ENCODE measurements at regions not wholly inside any gene's neighbourhood (a gene's known extent, or its start where the extent isn't known, plus 50 kb on each side); places are given as distances from the start of the nearest gene placed in this dataset.

DNA sequence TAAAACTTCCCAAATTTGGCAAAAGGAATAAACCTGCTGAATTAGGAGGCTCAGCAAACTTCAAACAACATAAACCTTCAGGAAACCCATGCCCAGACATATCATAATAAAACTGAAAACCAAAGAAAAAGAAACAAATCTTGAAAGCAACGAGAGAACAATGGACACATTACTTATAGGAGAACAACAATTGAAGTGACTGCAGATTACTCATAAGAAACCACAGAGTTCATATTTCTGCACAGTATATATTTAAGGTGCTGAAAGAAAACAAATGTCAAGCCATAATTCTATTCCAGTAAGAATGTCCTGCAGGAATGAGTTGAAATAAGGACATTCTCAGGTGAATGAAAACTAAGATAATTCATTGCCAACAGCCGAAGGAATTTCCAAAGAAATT, 80.8 kb upstream of the PROK2 start:
- Histone ChIP-seq H3K27me3 (ENCODE audit: control insufficient read depth, insufficient read depth, low read length) (no peaks in the 10 kb centered on the region), H3K36me3 (replicated peaks; ENCODE audit: control insufficient read depth, insufficient read depth, low read length) (no peaks in the 10 kb centered on the region), H3K4me3 (ENCODE audit: insufficient read depth, low read depth, low read length) (no peak overlapping the region)
- no peak for DNase-seq

DNA sequence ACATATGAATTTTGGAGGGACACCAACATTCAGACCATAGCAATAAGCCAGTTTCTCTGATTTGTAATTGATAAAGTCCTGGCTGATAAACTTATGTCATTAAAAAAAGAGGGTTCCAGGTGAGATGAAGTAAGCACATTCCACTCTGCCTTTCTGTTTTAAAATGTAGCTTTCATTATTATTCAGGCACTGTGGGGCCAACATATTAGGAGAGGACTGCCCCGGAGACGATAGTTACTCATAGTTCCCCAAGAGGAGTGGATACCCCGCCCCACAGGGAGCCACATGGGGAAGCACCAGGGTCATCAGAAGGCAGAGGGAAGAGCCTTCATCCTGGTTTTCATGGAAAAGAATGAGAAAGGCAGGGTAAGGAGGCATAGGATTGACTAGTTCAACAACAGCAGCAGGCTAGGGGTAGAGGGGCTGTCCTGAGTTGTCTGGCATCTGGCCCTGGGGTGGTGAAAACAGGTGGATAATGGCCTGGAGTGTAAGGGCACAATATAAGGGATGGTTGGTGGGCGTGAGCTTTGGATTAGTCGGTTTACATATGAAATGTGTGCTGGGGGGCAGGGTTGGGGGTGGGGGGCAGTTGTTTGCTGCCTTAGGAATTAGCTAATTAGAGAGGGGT, 78.7 kb upstream of the PROK2 start:
- DNase-seq, result no peak
- H3K4me3 ChIP-seq (ENCODE audit: insufficient read depth, low read depth, low read length), result no peak overlapping the region
- H3K36me3 ChIP-seq (replicated peaks; ENCODE audit: control insufficient read depth, insufficient read depth, low read length), result no peaks in the 10 kb centered on the region
- H3K27me3 ChIP-seq (ENCODE audit: control insufficient read depth, insufficient read depth, low read length), result no peaks in the 10 kb centered on the region

DNA sequence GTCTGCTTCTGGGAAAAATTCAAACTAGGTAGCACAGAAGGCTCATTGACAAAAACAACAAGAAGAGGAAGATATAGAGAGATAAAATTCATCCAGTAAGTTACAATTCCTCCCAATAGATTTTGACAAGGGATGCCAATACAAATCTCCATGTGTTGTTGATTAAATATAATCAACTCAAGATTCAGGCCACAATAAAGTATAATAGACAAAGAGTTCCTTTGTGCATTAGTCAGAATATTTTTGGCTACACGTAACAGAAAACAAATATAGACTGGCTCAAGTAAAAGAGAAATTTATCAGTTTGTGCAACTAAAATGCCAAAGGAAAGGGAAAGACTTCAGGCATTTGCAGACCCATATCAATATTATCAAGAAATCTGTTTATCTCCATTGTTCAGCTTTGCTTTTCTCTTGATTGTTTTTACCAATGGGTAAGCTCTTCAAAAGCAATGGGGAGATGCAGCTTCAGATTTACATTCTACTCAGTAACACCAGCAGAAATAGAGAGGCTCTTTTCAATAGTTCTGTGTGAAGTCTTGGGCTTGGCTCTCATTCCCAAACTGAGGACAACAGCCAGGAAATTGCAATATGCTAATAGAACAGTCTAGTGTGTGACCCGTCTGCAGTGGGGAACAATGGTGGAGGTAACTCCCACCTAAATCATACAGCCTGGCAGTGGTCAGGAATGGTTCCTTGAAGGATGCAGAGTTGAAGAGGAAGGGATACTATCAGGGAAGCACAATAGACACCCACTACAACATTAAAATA, 77.6 kb upstream of the PROK2 start:
- DNase-seq, result no peak
- Histone ChIP-seq H3K4me3 (ENCODE audit: insufficient read depth, low read depth, low read length) (no peak overlapping the region), H3K36me3 (replicated peaks; ENCODE audit: control insufficient read depth, insufficient read depth, low read length) (no peaks in the 10 kb centered on the region), H3K27me3 (ENCODE audit: control insufficient read depth, insufficient read depth, low read length) (no peaks in the 10 kb centered on the region)

DNA sequence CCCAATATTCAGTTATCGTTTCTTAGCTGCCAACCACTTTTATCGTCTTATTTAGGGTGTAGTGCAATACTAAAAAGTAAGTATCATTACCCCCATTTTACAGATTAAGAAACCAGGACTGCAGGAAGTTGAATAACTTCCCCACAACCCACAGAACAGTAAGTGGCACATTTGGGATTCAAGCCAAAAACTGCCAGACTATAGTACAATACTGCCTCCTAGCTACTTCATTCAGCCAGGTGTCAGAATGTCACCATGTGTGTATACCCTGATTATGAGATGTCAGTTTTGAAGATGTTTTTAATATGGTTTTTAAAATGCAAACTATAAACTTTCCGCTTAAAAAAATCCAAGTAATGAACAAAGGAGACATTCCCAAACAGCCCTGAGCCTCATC, 74.2 kb upstream of the PROK2 start:
- Histone ChIP-seq H3K27me3 (ENCODE audit: control insufficient read depth, insufficient read depth, low read length) (no peaks in the 10 kb centered on the region), H3K36me3 (replicated peaks; ENCODE audit: control insufficient read depth, insufficient read depth, low read length) (no peaks in the 10 kb centered on the region), H3K4me3 (ENCODE audit: insufficient read depth, low read depth, low read length) (no peak overlapping the region)
- no peak for DNase-seq

DNA sequence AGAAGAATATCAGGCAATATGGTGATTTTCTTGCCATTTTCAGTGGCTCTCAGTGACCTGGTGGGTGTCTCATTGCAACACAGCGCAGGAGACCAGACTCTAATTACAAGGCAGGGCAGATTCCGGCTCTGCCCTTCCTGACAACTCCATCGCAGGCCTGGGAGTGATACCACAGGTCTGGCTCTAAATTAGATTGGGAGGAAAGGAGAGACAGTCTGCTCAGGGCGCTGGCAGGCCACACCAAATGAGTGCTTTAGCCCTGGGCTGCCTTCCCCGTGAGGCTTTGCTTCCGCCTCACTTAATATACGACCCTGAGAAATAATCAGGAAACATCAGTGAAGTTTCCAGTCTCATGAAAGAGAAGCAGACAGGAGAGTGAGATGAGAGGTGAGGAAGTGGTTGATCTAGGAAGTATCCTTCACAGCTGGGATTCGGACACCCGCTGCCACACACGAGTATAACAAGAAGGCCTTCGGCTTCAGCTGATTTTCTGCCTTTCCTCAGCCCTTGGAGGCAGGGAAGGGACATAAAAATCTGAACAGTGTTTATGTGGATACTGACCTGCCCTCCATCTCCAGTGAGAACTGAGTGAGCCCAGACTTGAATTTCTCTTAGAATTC, 73.7 kb upstream of the PROK2 start:
- H3K36me3 ChIP-seq (replicated peaks; ENCODE audit: control insufficient read depth, insufficient read depth, low read length), result no peaks in the 10 kb centered on the region

DNA sequence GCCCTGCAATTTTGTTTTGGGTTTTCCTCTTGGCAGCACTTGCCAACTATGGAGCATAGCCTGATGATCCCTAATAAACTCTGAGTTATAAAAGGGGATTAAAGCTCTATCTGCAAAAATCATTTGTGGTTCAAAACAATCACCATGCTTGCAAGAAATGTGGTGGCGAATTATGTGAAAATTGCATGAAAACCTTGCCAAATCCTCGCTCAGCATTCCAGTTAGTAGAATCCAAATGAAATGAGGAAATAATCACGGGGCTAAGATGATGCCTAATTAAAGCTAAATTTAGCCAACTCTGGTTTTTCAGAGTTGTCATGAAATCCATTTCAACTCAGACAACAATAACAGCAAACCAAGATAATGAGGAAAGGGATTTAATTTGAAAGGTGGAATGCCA, 73.0 kb upstream of the PROK2 start:
- H3K27me3 ChIP-seq (ENCODE audit: control insufficient read depth, insufficient read depth, low read length), result no peaks in the 10 kb centered on the region
- no peak for DNase-seq
- no peaks in the 10 kb centered on the region for H3K36me3 ChIP-seq (replicated peaks; ENCODE audit: control insufficient read depth, insufficient read depth, low read length)
- H3K4me3 ChIP-seq (ENCODE audit: insufficient read depth, low read depth, low read length), result no peak overlapping the region

More for the DNA sequence above, 73.7 kb upstream of the PROK2 start:
- Histone ChIP-seq H3K27me3 (ENCODE audit: control insufficient read depth, insufficient read depth, low read length) (no peaks in the 10 kb centered on the region), H3K4me3 (ENCODE audit: insufficient read depth, low read depth, low read length) (no peak overlapping the region)
- no peak for DNase-seq

DNA sequence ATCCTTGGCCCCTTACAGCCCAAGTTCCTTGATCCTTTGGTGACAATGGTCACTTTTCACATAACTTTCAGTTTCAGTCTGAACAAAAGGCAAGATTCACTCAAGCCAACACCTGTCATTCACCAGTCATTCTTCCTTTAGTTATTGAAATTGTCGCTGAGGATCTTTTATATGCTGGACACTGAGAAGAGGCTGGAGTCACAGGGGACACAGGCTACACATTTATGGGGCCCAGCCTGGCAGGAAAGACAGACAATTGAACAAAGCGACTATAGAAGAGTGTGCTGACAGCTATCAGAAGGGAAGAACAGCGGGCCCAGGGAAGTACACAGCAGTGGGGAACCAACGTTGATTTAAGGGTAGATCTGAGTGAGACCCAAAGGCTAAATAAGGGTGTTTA, 69.8 kb upstream of the PROK2 start:
- no peaks in the 10 kb centered on the region for H3K36me3 ChIP-seq (replicated peaks; ENCODE audit: control insufficient read depth, insufficient read depth, low read length)
- DNase-seq, result no peak
- H3K27me3 ChIP-seq (ENCODE audit: control insufficient read depth, insufficient read depth, low read length), result no peaks in the 10 kb centered on the region
- H3K4me3 ChIP-seq (ENCODE audit: insufficient read depth, low read depth, low read length), result no peak overlapping the region

DNA sequence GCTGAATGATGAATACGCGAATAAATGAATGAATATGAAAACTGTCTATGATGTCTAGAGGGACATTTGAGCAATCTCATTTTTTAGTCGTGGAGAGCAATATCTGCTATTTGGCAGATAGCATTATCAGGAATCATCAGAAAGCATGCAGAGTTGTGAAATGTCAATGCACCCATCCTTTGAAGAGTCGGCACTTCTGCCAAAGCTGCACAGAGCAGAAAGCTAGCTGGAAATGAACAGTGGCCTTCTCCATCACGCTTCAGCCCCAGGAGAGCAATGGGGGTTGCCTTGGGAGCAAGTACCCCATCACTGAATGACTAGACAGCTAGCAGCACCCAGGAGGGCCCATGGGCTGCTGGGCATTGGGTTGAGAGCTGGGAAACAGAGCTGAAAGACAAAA, 69.1 kb upstream of the PROK2 start:
- no peak for DNase-seq
- no peak overlapping the region for H3K4me3 ChIP-seq (ENCODE audit: insufficient read depth, low read depth, low read length)

DNA sequence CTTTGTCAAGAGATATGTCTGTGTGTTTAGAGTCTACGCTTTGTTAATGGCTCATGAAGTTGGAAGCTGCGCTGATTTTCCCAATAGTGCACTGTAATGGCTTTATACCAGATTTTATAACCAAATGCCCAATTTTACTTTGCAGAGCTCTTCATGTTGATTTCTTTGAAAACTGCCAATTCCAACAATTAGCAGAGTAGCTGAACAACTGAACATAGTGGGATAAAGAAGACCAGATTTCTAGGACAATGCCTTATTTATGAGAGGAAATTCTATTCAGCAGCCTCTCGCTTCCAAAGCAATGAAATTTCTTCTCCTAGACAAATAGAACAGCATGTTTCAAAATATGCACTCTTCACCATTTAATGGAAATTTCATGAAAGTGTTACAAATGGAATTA, 66.9 kb upstream of the PROK2 start:
- DNase-seq, result no peak
- H3K4me3 ChIP-seq (ENCODE audit: insufficient read depth, low read depth, low read length), result no peak overlapping the region
- no peaks in the 10 kb centered on the region for H3K36me3 ChIP-seq (replicated peaks; ENCODE audit: control insufficient read depth, insufficient read depth, low read length)
- no peaks in the 10 kb centered on the region for H3K27me3 ChIP-seq (ENCODE audit: control insufficient read depth, insufficient read depth, low read length)

More for the DNA sequence above, 69.1 kb upstream of the PROK2 start:
- H3K36me3 ChIP-seq (replicated peaks; ENCODE audit: control insufficient read depth, insufficient read depth, low read length), result no peaks in the 10 kb centered on the region
- H3K27me3 ChIP-seq (ENCODE audit: control insufficient read depth, insufficient read depth, low read length), result no peaks in the 10 kb centered on the region

DNA sequence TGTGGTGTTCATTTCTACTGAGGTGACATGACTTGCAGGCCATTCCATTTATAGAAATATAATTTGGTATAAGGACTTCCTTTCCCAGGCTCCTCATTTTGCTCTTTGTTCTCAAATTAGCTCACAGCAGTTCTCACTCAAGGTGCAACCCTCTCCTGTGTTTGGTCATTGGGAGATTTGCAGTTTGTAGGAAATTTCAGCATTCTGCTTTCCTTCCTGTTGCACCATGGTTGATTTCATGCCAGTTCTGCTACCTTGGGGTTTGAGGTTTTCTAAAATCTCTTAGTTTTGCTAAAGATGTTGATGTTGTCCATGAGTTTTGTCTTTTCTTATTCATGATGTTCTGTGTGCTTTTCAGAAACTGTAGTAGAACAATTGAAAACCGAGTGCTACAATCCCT, 65.7 kb upstream of the PROK2 start:
- no peak for DNase-seq
- H3K27me3 ChIP-seq (ENCODE audit: control insufficient read depth, insufficient read depth, low read length), result no peaks in the 10 kb centered on the region
- H3K4me3 ChIP-seq (ENCODE audit: insufficient read depth, low read depth, low read length), result no peak overlapping the region
- no peaks in the 10 kb centered on the region for H3K36me3 ChIP-seq (replicated peaks; ENCODE audit: control insufficient read depth, insufficient read depth, low read length)

DNA sequence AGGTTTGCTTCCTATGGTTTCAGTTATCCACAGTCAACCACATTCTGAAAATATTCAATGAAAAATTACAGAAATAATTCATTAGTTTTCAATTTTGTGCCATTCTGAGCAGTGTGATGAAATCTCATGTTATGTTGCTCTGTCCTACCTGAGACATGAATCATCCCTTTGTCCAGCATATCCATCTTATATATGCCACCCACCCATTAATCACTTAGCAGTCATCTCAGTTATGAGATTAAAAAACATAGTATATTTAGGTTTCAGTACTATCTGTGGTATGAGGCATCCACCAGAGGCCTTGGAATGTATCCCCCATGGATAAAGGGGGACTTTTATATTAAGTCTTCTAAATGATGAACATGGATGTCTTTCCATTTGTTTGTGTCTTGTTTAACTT, 64.7 kb upstream of the PROK2 start:
- Histone ChIP-seq H3K36me3 (replicated peaks; ENCODE audit: control insufficient read depth, insufficient read depth, low read length) (no peaks in the 10 kb centered on the region), H3K27me3 (ENCODE audit: control insufficient read depth, insufficient read depth, low read length) (no peaks in the 10 kb centered on the region), H3K4me3 (ENCODE audit: insufficient read depth, low read depth, low read length) (no peak overlapping the region)
- DNase-seq, result no peak

DNA sequence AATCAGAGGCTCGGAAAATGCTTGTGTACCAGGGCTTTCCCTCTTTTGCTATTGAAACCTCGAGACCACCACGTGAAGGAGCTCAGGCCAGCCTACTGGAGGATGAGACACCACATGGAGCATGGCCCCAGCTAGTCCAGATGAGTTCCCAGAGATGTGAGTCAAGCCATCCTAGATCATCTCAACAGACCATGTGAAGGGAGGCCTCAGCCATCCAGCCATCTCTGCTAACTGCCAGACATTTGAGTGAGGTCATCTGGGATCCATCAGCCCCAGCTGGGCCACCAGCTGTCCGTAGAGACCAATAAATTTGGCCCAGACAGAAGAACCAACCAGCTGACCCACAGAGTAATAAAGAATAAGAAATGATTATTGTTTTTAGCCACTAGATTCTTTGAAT, 62.8 kb upstream of the PROK2 start:
- no peak for DNase-seq
- H3K36me3 ChIP-seq (replicated peaks; ENCODE audit: control insufficient read depth, insufficient read depth, low read length), result no peaks in the 10 kb centered on the region
- no peaks in the 10 kb centered on the region for H3K27me3 ChIP-seq (ENCODE audit: control insufficient read depth, insufficient read depth, low read length)
- no peak overlapping the region for H3K4me3 ChIP-seq (ENCODE audit: insufficient read depth, low read depth, low read length)

DNA sequence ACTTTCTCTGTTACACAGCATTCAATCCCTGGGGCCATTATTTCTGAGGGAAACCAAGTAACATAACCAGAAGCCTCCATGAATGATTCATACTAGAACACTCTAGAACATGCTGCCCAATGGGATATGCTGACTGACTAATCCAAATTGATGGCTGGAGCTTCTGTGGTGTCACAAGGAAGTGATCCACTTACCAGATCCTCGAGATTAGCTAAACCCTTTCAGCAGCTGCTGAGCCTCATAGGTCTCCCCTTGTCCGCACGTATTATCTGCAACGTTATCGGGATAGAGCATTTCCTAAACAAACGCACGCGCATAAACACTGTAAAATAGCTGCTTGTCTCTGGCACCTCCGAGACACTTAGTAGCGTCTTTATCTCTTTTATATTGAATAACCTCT, 61.2 kb upstream of the PROK2 start:
- Histone ChIP-seq H3K36me3 (replicated peaks; ENCODE audit: control insufficient read depth, insufficient read depth, low read length) (no peaks in the 10 kb centered on the region), H3K27me3 (ENCODE audit: control insufficient read depth, insufficient read depth, low read length) (no peaks in the 10 kb centered on the region), H3K4me3 (ENCODE audit: insufficient read depth, low read depth, low read length) (no peak overlapping the region)
- no peak for DNase-seq

DNA sequence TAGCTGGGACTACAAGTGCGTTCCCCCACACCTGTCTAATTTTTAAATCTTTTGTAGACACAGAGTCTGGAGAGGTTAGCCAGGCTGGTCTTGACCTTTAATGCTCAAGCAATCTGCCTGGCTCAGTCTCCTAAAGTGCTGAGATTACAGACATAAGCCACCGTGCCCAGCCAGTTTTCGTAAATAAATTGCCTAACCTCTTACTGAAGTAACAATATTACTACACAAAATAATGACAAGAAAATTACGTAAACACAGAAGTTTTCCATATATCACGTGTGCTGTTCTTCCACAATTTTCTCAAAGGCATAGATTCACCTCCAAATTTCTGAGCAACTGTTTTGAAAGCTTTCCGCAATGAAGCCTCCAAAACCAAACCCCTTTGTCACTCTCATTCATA, 58.1 kb upstream of the PROK2 start:
- no peak overlapping the region for H3K4me3 ChIP-seq (ENCODE audit: insufficient read depth, low read depth, low read length)
- no peaks in the 10 kb centered on the region for H3K27me3 ChIP-seq (ENCODE audit: control insufficient read depth, insufficient read depth, low read length)
- DNase-seq, result no peak
- no peaks in the 10 kb centered on the region for H3K36me3 ChIP-seq (replicated peaks; ENCODE audit: control insufficient read depth, insufficient read depth, low read length)

DNA sequence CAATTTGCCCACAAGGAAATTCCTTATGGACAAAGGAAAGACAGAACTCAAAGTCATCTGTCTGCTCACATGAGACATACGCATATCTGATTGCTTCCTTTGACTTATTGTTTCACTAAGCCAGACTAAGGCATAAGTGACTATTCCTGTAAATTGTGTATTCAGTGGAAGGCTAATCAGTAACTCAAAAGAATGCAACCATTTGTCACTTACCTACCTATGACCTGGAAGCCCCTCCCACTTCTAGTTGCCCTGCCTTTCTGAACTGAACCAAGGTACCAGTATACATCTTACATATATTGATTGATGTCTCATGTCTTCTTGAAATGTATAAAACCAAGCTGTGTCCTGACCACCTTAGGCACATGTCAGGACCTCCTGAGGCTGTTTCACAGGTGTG, 53.5 kb upstream of the PROK2 start:
- DNase-seq, result no peak
- Histone ChIP-seq H3K4me3 (ENCODE audit: insufficient read depth, low read depth, low read length) (no peak overlapping the region), H3K36me3 (replicated peaks; ENCODE audit: control insufficient read depth, insufficient read depth, low read length) (no peaks in the 10 kb centered on the region), H3K27me3 (ENCODE audit: control insufficient read depth, insufficient read depth, low read length) (no peaks in the 10 kb centered on the region)

All from H7 (cell line).